Caco-2 (cell line): ENCODE measurements at regions not wholly inside any gene's neighbourhood (a gene's known extent, or its start where the extent isn't known, plus 50 kb on each side); places are given as distances from the start of the nearest gene placed in this dataset.

Experiments used
- BruUV-seq: library from RNA; stranded (reverse); fragments of 400-500 nt; replicated peaks from 2 replicates; lab custom pipeline; 2021; lab: Mats Ljungman, UMichigan
- CTCF ChIA-PET: fragments of 300-600 bp; sonication (Branson Sonifier 250); formaldehyde crosslinking; loops from one replicate; lab custom pipeline; 2022; ENCODE audit warnings: antibody characterized with exemption; lab: Charles Lee
- POLR2A ChIA-PET: fragments of 300-600 bp; sonication (Branson Sonifier 250); formaldehyde crosslinking; loops from one replicate; lab custom pipeline; 2022; ENCODE audit warnings: antibody characterized with exemption; lab: Charles Lee
- DNase-seq, 2 experiments: peaks; one replicate each; pipeline versions ENCODE4 v3.0.0 to v3.0.0-alpha.2; 2020 to 2022
- H3K27me3 ChIP-seq: replicated peaks from 2 replicates; pipeline ENCODE4 v1.6.0; 2011; ENCODE audit warnings: low read length; ENCODE audit not compliant: control insufficient read depth, insufficient read depth
- H3K36me3 ChIP-seq: 2 replicates; pipeline ENCODE4 v1.5.1; 2011; ENCODE audit warnings: low read length; ENCODE audit not compliant: control insufficient read depth, insufficient read depth
- H3K4me1 ChIP-seq: fragments of 250-450 bp; sonication (Bioruptor Pico); 2 replicates; pipeline ENCODE4 v1.5.1; 2020; ENCODE audit warnings: mild to moderate bottlenecking
- H3K4me3 ChIP-seq: 2 replicates; pipeline ENCODE4 v1.5.1; 2011; ENCODE audit warnings: low read depth, mild to moderate bottlenecking, control low read depth, low read length
- H3K9me3 ChIP-seq: fragments of 250-450 bp; sonication (Bioruptor Pico); 2 replicates; pipeline ENCODE4 v1.5.1; 2020; ENCODE audit warnings: mild to moderate bottlenecking, moderate library complexity
- H3K27ac Mint-ChIP-seq: one replicate; pipeline ENCODE4 v1.8.0; 2022; ENCODE audit warnings: mixed read lengths; ENCODE audit not compliant: unreplicated experiment
- H3K27me3 Mint-ChIP-seq: one replicate; pipeline ENCODE4 v1.8.0; 2022; ENCODE audit warnings: mixed read lengths; ENCODE audit not compliant: insufficient read depth, unreplicated experiment
- H3K36me3 Mint-ChIP-seq: one replicate; pipeline ENCODE4 v1.8.0; 2022; ENCODE audit warnings: mild to moderate bottlenecking, mixed read lengths; ENCODE audit not compliant: insufficient read depth, unreplicated experiment
- H3K4me1 Mint-ChIP-seq: one replicate; pipeline ENCODE4 v1.8.0; 2022; ENCODE audit warnings: low read depth, mixed read lengths; ENCODE audit not compliant: unreplicated experiment
- H3K4me3 Mint-ChIP-seq: one replicate; pipeline ENCODE4 v1.8.0; 2022; ENCODE audit warnings: mild to moderate bottlenecking, moderate library complexity, mixed read lengths; ENCODE audit not compliant: unreplicated experiment
- H3K9me3 Mint-ChIP-seq: one replicate; pipeline ENCODE4 v1.8.0; 2022; ENCODE audit warnings: mixed read lengths; ENCODE audit not compliant: unreplicated experiment
- CTCF ChIP-seq, 2 experiments: fragments of 200-600 bp in 1 of 2; IDR thresholded peaks; 1 replicate in 1 of 2; 2 replicates in 1 of 2; pipeline versions ENCODE4 v1.5.1 to v1.8.0; 2011 to 2022; ENCODE audit warnings: antibody characterized with exemption in 1 of 2, control low read depth in 1 of 2, inconsistent platforms in 1 of 2, low read depth in 1 of 2, low read length in 1 of 2, mild to moderate bottlenecking in 1 of 2, moderate library complexity in 1 of 2; ENCODE audit not compliant: insufficient read depth in 1 of 2, severe bottlenecking in 1 of 2, unreplicated experiment in 1 of 2
- intact Hi-C: fragments of 100-400 bp; cut with micrococcal nuclease; formaldehyde crosslinking; loops from one replicate; pipeline ENCODE4 v1.10.0; 2022; ENCODE audit not compliant: unreplicated experiment

DNA sequence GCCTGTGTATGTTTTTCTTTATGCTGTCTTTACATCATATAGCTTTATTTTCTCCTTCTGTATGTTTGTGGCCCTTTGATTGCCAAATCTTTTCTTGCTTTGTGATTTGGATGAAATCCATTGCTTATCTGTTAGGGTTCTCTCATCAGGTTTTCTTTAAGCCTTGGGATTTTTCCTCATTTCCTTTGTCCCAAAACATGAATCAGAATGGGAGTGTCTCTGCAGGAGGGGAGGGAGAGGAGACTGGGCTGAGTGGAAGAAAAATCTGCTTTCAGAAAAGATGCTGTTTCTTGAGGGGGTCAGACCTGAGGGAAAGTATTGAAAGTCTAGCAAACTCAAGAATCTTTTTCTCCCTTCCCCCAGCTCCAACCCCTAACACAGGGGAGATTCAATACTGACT is 758.0 kb upstream of the MMS22L start:
- Mint-ChIP-seq H3K9me3 (no peaks in the 10 kb centered on the region), H3K27ac (no peak overlapping the region), H3K4me3 (no peak overlapping the region)

GRCh38 chr6:98041921-98042320 is 758.9 kb upstream of the MMS22L start:
- H3K4me1 Mint-ChIP-seq = no peaks in the 10 kb centered on the region
- no peaks in the 10 kb centered on the region for H3K36me3 Mint-ChIP-seq
- H3K27me3 Mint-ChIP-seq = peaks cover 3% of the 10 kb centered on the region
- no peak overlapping the region for H3K27ac Mint-ChIP-seq
- Histone ChIP-seq H3K27me3 (no peaks in the 10 kb centered on the region), H3K4me3 (no peak overlapping the region), H3K4me1 (no peaks in the 10 kb centered on the region), H3K36me3 (no peaks in the 10 kb centered on the region), H3K9me3 (no peaks in the 10 kb centered on the region)
- BruUV-seq = no TSS peak
- CTCF ChIA-PET = no interaction called here
- POLR2A ChIA-PET = no interaction called here
- no peaks in the 10 kb centered on the region for H3K9me3 Mint-ChIP-seq
- no peak for DNase-seq
- TF ChIP-seq CTCF (IDR thresholded peaks at IDR 0.05; ENCODE audit: insufficient read depth in 1 of 2, low read depth in 1 of 2, low read length in 1 of 2, severe bottlenecking in 1 of 2, unreplicated experiment in 1 of 2) = no peak
- intact Hi-C loops = no loop called here
- H3K4me3 Mint-ChIP-seq = no peak overlapping the region

More for the DNA sequence above, 758.0 kb upstream of the MMS22L start:
- BruUV-seq = no TSS peak
- intact Hi-C loops = no loop called here
- no peak overlapping the region for H3K4me3 ChIP-seq
- H3K36me3 ChIP-seq = no peaks in the 10 kb centered on the region
- Mint-ChIP-seq H3K4me1 (no peaks in the 10 kb centered on the region), H3K36me3 (no peaks in the 10 kb centered on the region), H3K27me3 (peaks cover 3% of the 10 kb centered on the region)
- TF ChIP-seq CTCF (IDR thresholded peaks at IDR 0.05; ENCODE audit: insufficient read depth in 1 of 2, low read depth in 1 of 2, low read length in 1 of 2, severe bottlenecking in 1 of 2, unreplicated experiment in 1 of 2) = no peak
- ChIA-PET CTCF (no interaction called here), POLR2A (no interaction called here)
- no peak for DNase-seq
- H3K9me3 ChIP-seq = no peaks in the 10 kb centered on the region
- H3K4me1 ChIP-seq = no peaks in the 10 kb centered on the region
- H3K27me3 ChIP-seq = no peaks in the 10 kb centered on the region

DNA sequence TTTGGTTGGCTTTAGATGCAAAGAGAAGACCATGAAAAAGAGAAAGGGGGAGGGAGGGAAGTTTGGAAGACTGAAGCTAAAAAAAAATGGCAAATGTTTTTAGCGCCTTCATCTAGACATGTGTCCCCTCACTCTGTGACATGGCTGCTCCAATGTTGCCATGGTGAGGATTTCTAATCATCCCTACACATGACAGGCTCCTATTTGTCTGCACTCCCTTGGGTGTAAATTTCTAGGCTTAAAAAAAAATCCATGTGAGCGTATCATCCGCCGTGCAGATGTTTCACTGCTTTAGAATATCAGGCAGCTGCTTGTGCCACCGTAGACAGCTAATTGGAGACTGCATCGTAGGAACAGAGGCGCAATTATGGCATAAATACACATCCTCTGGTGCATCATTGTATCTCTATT is 761.1 kb upstream of the MMS22L start:
- Mint-ChIP-seq H3K4me1 (no peaks in the 10 kb centered on the region), H3K4me3 (no peak overlapping the region), H3K27ac (no peak overlapping the region), H3K27me3 (peaks cover 3% of the 10 kb centered on the region), H3K9me3 (no peaks in the 10 kb centered on the region), H3K36me3 (no peaks in the 10 kb centered on the region)
- H3K36me3 ChIP-seq = no peaks in the 10 kb centered on the region
- BruUV-seq = no TSS peak
- TF ChIP-seq CTCF (IDR thresholded peaks at IDR 0.05; ENCODE audit: insufficient read depth in 1 of 2, low read depth in 1 of 2, low read length in 1 of 2, severe bottlenecking in 1 of 2, unreplicated experiment in 1 of 2) = no peak
- ChIA-PET CTCF (no interaction called here), POLR2A (no interaction called here)
- no peak overlapping the region for H3K4me3 ChIP-seq
- DNase-seq = no peak
- intact Hi-C loops = no loop called here
- no peaks in the 10 kb centered on the region for H3K27me3 ChIP-seq
- H3K4me1 ChIP-seq = no peaks in the 10 kb centered on the region
- H3K9me3 ChIP-seq = no peaks in the 10 kb centered on the region
